Transverse colon (tissue), 4 donors: ENCODE measurements at regions not wholly inside any gene's neighbourhood (a gene's known extent, or its start where the extent isn't known, plus 50 kb on each side); places are given as distances from the start of the nearest gene placed in this dataset.

Source experiments
- DNase-seq: peaks from one replicate; pipeline ENCODE4 v3.0.0-alpha.2; 2019
- H3K27ac ChIP-seq, 4 donors: fragments of 200-600 bp; sonication (generic); 2 replicates each; pipeline ENCODE4 v1.5.1; 2016 to 2018; ENCODE audit warnings: inconsistent platforms in 4 of 4
- H3K27me3 ChIP-seq: fragments of 200-600 bp; sonication (generic); 2 replicates; pipeline ENCODE4 v1.5.1; 2017; ENCODE audit warnings: inconsistent platforms
- H3K36me3 ChIP-seq, 4 donors: fragments of 200-600 bp; sonication (generic); 2 replicates each; pipeline ENCODE4 v1.5.1; 2017 to 2019; ENCODE audit warnings: inconsistent platforms in 4 of 4
- H3K4me1 ChIP-seq, 4 donors: fragments of 200-600 bp; sonication (generic); 2 replicates each; pipeline ENCODE4 v1.5.1; 2017 to 2020; ENCODE audit warnings: inconsistent platforms in 4 of 4
- H3K4me3 ChIP-seq, 4 donors: fragments of 200-600 bp; sonication (generic); 1 replicate in 1 of 4; 2 replicates in 3 of 4; pipeline versions ENCODE4 v1.5.1 to v1.6.1; 2017 to 2019; ENCODE audit warnings: inconsistent platforms in 4 of 4
- H3K9me3 ChIP-seq, 2 donors: fragments of 200-600 bp; sonication (generic); 2 replicates each; pipeline ENCODE4 v1.5.1; 2017 to 2019; ENCODE audit warnings: inconsistent platforms in 2 of 2
- EP300 ChIP-seq: sonication (generic); formaldehyde crosslinking; IDR thresholded peaks from one replicate; pipeline ENCODE4 v1.6.1; 2017; ENCODE audit warnings: antibody characterized with exemption, low read depth
- POLR2A ChIP-seq: fragments of 450-650 bp; IDR thresholded peaks from one replicate; pipeline ENCODE4 v1.6.1; 2016; ENCODE audit warnings: antibody characterized with exemption, mild to moderate bottlenecking, moderate library complexity
- POLR2AphosphoS5 ChIP-seq, 3 donors: sonication (generic); formaldehyde crosslinking; IDR thresholded peaks; one replicate each; pipeline ENCODE4 v1.6.1; 2016; ENCODE audit warnings: antibody characterized with exemption in 3 of 3
- WGBS, 2 donors: methylation state at CpG; one replicate each; pipeline ENCODE4 v1.1.5; 2018; ENCODE audit warnings: low coverage in 1 of 2; 5-methylcytosine and 5-hydroxymethylcytosine counted together
- in situ Hi-C, 4 donors: fragments of 200-750 bp; cut with MboI; loops; one replicate each; pipeline versions ENCODE4 v1.15.0 to v1.15.1; 2017; ENCODE audit warnings: low sequenced_read_pairs in 3 of 4, low pct_ligation_motif_present in 1 of 4, low pct_unique_long_range_greater_than_20kb in 1 of 4
- intact Hi-C: fragments of 100-400 bp; cut with DNase I; formaldehyde crosslinking; loops from one replicate; pipeline ENCODE4 v1.15.1; 2023; ENCODE audit warnings: low total_unique reads
- TF ChIP-seq, protein P1 (sequence below), 5 experiments: fragments of 200-600 bp in 3 of 5; fragments of 450-650 bp in 2 of 5; sonication (generic) in 3 of 5; IDR thresholded peaks; 1 replicate in 2 of 5; 2 replicates in 3 of 5; pipeline ENCODE4 v1.5.1; 2016 to 2017; ENCODE audit warnings: antibody characterized with exemption in 5 of 5, inconsistent platforms in 3 of 5, mild to moderate bottlenecking in 2 of 5, moderate library complexity in 1 of 5

DNA sequence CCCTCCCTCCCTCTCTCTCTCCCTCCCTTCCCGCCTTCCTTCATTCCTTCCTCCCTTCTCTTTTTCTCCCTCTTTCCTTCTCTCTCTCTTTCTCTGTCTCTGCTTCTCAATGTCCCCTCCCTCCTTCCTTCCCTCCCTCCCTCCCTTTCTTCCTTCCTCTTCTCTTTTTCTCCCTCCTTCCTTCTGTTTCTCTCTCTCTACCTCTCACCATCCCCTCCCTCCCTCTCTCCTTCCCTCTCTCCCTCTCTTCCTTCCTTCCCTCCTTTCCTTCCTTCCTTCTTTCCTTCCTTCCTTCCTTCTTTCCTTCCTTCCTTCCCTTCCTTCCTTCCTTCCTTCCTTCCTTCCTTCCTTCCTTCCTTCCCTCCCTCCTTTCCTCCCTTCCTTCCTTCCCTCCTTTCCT, 504.6 kb downstream of the EPHA3 start:
- intact Hi-C loops (no loop called here), in situ Hi-C loops (no loop called here)
- Histone ChIP-seq H3K9me3 (no peaks in the 10 kb centered on the region), H3K4me1 (no peaks in the 10 kb centered on the region), H3K36me3 (no peaks in the 10 kb centered on the region), H3K27me3 (no peaks in the 10 kb centered on the region), H3K27ac (no peak overlapping the region), H3K4me3 (no peak overlapping the region)
- TF ChIP-seq POLR2AphosphoS5 (IDR thresholded peaks at IDR 0.05) = no peak
- no peak for TF ChIP-seq EP300
- DNase-seq = no peak
- WGBS, 2 donors = 88 to 93% methylated on average over 1 of the region's 1 CpG

GRCh38 chr3:89613241-89613640, 505.8 kb downstream of the EPHA3 start:
- intact Hi-C loops (no loop called here), in situ Hi-C loops (no loop called here)
- Histone ChIP-seq H3K27me3 (no peaks in the 10 kb centered on the region), H3K9me3 (no peaks in the 10 kb centered on the region), H3K36me3 (no peaks in the 10 kb centered on the region), H3K4me1 (no peaks in the 10 kb centered on the region), H3K4me3 (no peak overlapping the region), H3K27ac (no peak overlapping the region)
- 29 to 33% methylated on average over 1 of the region's 1 CpG for WGBS, 2 donors
- DNase-seq = no peak
- TF ChIP-seq POLR2A (no peak), POLR2AphosphoS5 (IDR thresholded peaks at IDR 0.05) (no peak), EP300 (no peak)
- TF ChIP-seq, protein P1, sequence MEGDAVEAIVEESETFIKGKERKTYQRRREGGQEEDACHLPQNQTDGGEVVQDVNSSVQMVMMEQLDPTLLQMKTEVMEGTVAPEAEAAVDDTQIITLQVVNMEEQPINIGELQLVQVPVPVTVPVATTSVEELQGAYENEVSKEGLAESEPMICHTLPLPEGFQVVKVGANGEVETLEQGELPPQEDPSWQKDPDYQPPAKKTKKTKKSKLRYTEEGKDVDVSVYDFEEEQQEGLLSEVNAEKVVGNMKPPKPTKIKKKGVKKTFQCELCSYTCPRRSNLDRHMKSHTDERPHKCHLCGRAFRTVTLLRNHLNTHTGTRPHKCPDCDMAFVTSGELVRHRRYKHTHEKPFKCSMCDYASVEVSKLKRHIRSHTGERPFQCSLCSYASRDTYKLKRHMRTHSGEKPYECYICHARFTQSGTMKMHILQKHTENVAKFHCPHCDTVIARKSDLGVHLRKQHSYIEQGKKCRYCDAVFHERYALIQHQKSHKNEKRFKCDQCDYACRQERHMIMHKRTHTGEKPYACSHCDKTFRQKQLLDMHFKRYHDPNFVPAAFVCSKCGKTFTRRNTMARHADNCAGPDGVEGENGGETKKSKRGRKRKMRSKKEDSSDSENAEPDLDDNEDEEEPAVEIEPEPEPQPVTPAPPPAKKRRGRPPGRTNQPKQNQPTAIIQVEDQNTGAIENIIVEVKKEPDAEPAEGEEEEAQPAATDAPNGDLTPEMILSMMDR (IDR thresholded peaks at IDR 0.05) = no peak

DNA sequence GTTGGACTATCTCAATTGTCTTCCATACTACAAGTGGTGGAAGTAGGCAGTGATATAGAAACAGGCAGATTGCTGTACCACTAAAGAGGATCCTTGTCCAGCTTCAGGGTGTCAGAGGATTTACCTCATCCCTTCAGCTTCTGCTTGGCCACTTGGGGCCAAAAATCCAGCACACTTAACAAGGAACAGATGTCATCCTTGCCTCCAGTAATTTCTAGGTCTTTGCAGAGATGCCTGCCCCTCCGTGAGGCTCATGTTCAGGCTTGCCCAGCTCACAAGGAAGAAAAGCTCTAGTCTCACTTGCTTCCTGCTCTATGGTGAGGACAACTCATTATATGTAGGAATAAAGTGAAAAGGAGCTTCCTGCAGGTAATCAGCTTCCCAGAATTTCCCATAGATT, 510.3 kb downstream of the EPHA3 start:
- Histone ChIP-seq H3K4me3 (no peak overlapping the region), H3K27ac (no peak overlapping the region), H3K9me3 (no peaks in the 10 kb centered on the region), H3K36me3 (no peaks in the 10 kb centered on the region), H3K4me1 (no peaks in the 10 kb centered on the region), H3K27me3 (no peaks in the 10 kb centered on the region)
- DNase-seq = no peak
- in situ Hi-C loops = no loop called here
- intact Hi-C loops = no loop called here
- TF ChIP-seq EP300 = no peak
- 23 to 80% methylated on average over 1 of the region's 1 CpG for WGBS, 2 donors

DNA sequence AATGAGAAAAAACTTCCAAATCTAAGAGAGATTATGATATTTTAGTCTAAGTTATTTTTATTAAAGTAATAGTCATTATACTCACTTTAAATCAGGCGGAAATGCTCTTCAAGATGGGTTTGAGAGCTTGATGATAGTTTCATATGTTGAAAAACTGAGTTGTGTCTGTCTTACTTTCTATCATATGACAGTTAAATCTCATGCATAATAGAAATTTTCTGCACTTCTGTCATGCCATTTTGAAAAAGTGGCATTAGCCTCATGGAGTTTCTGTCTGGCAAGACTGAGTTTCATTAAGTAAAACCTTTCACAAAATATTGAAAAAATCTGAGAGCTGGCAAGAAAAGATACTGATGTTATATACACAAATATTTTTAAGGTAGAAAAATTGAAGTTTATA, 511.8 kb downstream of the EPHA3 start:
- no peak overlapping the region for H3K4me3 ChIP-seq

GRCh38 chr3:89622063-89622700, 514.8 kb downstream of the EPHA3 start:
- no peaks in the 10 kb centered on the region for H3K9me3 ChIP-seq
- intact Hi-C loops = no loop called here
- DNase-seq = no peak
- no peak overlapping the region for H3K27ac ChIP-seq
- no peaks in the 10 kb centered on the region for H3K4me1 ChIP-seq
- 59 to 64% methylated on average over 4 of the region's 4 CpGs for WGBS, 2 donors
- no peaks in the 10 kb centered on the region for H3K27me3 ChIP-seq
- H3K36me3 ChIP-seq = no peaks in the 10 kb centered on the region
- in situ Hi-C loops = no loop called here
- H3K4me3 ChIP-seq = no peak overlapping the region
- TF ChIP-seq POLR2AphosphoS5 (IDR thresholded peaks at IDR 0.05) = no peak
- TF ChIP-seq EP300 = no peak
- no peak for TF ChIP-seq POLR2A
- TF ChIP-seq, protein P1 (IDR thresholded peaks at IDR 0.05) = no peak

More for the DNA sequence above, 511.8 kb downstream of the EPHA3 start:
- Histone ChIP-seq H3K4me1 (no peaks in the 10 kb centered on the region), H3K27me3 (no peaks in the 10 kb centered on the region), H3K36me3 (no peaks in the 10 kb centered on the region), H3K9me3 (no peaks in the 10 kb centered on the region), H3K27ac (no peak overlapping the region)
- no peak for DNase-seq
- in situ Hi-C loops (no loop called here), intact Hi-C loops (no loop called here)
- TF ChIP-seq POLR2AphosphoS5 (IDR thresholded peaks at IDR 0.05) (no peak), EP300 (no peak), POLR2A (no peak)
- TF ChIP-seq, protein P1 (IDR thresholded peaks at IDR 0.05) = no peak
- WGBS, 2 donors = 79 to 90% methylated on average over 1 of the region's 1 CpG
